Mesenchymal stem cell (in vitro differentiated cells and primary cell): ENCODE measurements at regions not wholly inside any gene's neighbourhood (a gene's known extent, or its start where the extent isn't known, plus 50 kb on each side); places are given as distances from the start of the nearest gene placed in this dataset.

ENCODE experiments used
- DNase-seq: peaks from one replicate; pipeline ENCODE4 v3.0.0-alpha.2; 2013
- H2AFZ ChIP-seq: one replicate; pipeline ENCODE4 v1.6.1; 2013; ENCODE audit warnings: low read depth, mild to moderate bottlenecking, control low read depth, inconsistent platforms, low read length, moderate library complexity
- H2AK5ac ChIP-seq: 2 replicates; pipeline ENCODE4 v1.6.1; 2013; ENCODE audit warnings: low read length, moderate library complexity, mild to moderate bottlenecking, inconsistent platforms; ENCODE audit not compliant: severe bottlenecking
- H2BK120ac ChIP-seq: one replicate; pipeline ENCODE4 v1.6.1; 2013; ENCODE audit warnings: low read depth, mild to moderate bottlenecking, inconsistent platforms, low read length, moderate library complexity
- H2BK12ac ChIP-seq, 2 experiments: one replicate each; pipeline ENCODE4 v1.6.1; 2013; ENCODE audit warnings: inconsistent platforms in 2 of 2, low read length in 2 of 2, mild to moderate bottlenecking in 2 of 2, moderate library complexity in 2 of 2, control low read depth in 1 of 2
- H2BK15ac ChIP-seq: one replicate; pipeline ENCODE4 v1.6.1; 2013; ENCODE audit warnings: mild to moderate bottlenecking, low read depth, inconsistent platforms; ENCODE audit not compliant: poor library complexity, severe bottlenecking
- H2BK5ac ChIP-seq: 2 replicates; pipeline ENCODE4 v1.6.1; 2013; ENCODE audit warnings: low read depth, mild to moderate bottlenecking, low read length, control low read depth, inconsistent platforms; ENCODE audit not compliant: poor library complexity, severe bottlenecking
- H3K14ac ChIP-seq, 2 experiments: one replicate each; pipeline ENCODE4 v1.6.1; 2013; ENCODE audit warnings: inconsistent platforms in 2 of 2, low read length in 2 of 2, control low read depth in 1 of 2, mild to moderate bottlenecking in 1 of 2, moderate library complexity in 1 of 2
- H3K18ac ChIP-seq, 2 experiments: one replicate each; pipeline ENCODE4 v1.6.1; 2013; ENCODE audit warnings: inconsistent platforms in 2 of 2, low read length in 2 of 2, control low read depth in 1 of 2, low read depth in 1 of 2, mild to moderate bottlenecking in 1 of 2
- H3K23ac ChIP-seq, 2 experiments: one replicate each; pipeline ENCODE4 v1.6.1; 2013; ENCODE audit warnings: inconsistent platforms in 2 of 2, low read length in 2 of 2, mild to moderate bottlenecking in 2 of 2, moderate library complexity in 2 of 2, control low read depth in 1 of 2
- H3K27ac ChIP-seq: 2 replicates; pipeline ENCODE4 v1.5.1; 2013; ENCODE audit warnings: mild to moderate bottlenecking, moderate library complexity, low read length, control low read depth, inconsistent platforms; ENCODE audit not compliant: poor library complexity, severe bottlenecking
- H3K27me3 ChIP-seq, 2 experiments: 2 replicates each; pipeline versions ENCODE4 v1.6.1 to v1.7.0; 2013; ENCODE audit warnings: low read length in 2 of 2, mild to moderate bottlenecking in 2 of 2, moderate library complexity in 2 of 2, control low read depth in 1 of 2, inconsistent platforms in 1 of 2; ENCODE audit not compliant: control insufficient read depth in 1 of 2, insufficient read depth in 1 of 2
- H3K36me3 ChIP-seq, 2 experiments: 2 replicates each; pipeline versions ENCODE4 v1.6.1 to v1.7.0; 2013; ENCODE audit warnings: low read length in 2 of 2, control low read depth in 1 of 2, inconsistent platforms in 1 of 2, low read depth in 1 of 2, mild to moderate bottlenecking in 1 of 2; ENCODE audit not compliant: insufficient read depth in 2 of 2, control insufficient read depth in 1 of 2
- H3K4ac ChIP-seq, 2 experiments: one replicate each; pipeline ENCODE4 v1.6.1; 2013; ENCODE audit warnings: inconsistent platforms in 2 of 2, low read length in 2 of 2, mild to moderate bottlenecking in 2 of 2, moderate library complexity in 2 of 2, control low read depth in 1 of 2, low read depth in 1 of 2
- H3K4me1 ChIP-seq: 2 replicates; pipeline ENCODE4 v1.6.1; 2013; ENCODE audit warnings: low read depth, low read length, control low read depth; ENCODE audit not compliant: control insufficient read depth, insufficient read depth
- H3K4me2 ChIP-seq: 2 replicates; pipeline ENCODE4 v1.6.1; 2013; ENCODE audit warnings: low read length, mild to moderate bottlenecking, inconsistent platforms; ENCODE audit not compliant: poor library complexity, severe bottlenecking
- H3K4me3 ChIP-seq, 2 experiments: 2 replicates each; pipeline versions ENCODE4 v1.5.1 to v1.7.0; 2013; ENCODE audit warnings: low read length in 2 of 2, mild to moderate bottlenecking in 2 of 2, control low read depth in 1 of 2, low read depth in 1 of 2; ENCODE audit not compliant: insufficient read depth in 1 of 2
- H3K79me1 ChIP-seq: replicated peaks from 2 replicates; pipeline ENCODE4 v1.6.1; 2013; ENCODE audit warnings: mild to moderate bottlenecking, control low read depth, low read length, inconsistent platforms; ENCODE audit not compliant: poor library complexity, severe bottlenecking
- H3K9ac ChIP-seq: 2 replicates; pipeline ENCODE4 v1.7.0; 2013; ENCODE audit warnings: mild to moderate bottlenecking, low read length, moderate library complexity
- H3K9me3 ChIP-seq: 2 replicates; pipeline ENCODE4 v1.7.0; 2013; ENCODE audit warnings: mild to moderate bottlenecking, low read length; ENCODE audit not compliant: control insufficient read depth
- H4K8ac ChIP-seq: one replicate; pipeline ENCODE4 v1.6.1; 2013; ENCODE audit warnings: inconsistent platforms, mild to moderate bottlenecking, low read length, moderate library complexity
- H4K91ac ChIP-seq: one replicate; pipeline ENCODE4 v1.6.1; 2013; ENCODE audit warnings: mild to moderate bottlenecking, low read length, inconsistent platforms
- WGBS: methylation state at CpG from one replicate; pipeline ENCODE4 v1.1.7; 2013; ENCODE audit warnings: mixed read lengths; 5-methylcytosine and 5-hydroxymethylcytosine counted together

DNA sequence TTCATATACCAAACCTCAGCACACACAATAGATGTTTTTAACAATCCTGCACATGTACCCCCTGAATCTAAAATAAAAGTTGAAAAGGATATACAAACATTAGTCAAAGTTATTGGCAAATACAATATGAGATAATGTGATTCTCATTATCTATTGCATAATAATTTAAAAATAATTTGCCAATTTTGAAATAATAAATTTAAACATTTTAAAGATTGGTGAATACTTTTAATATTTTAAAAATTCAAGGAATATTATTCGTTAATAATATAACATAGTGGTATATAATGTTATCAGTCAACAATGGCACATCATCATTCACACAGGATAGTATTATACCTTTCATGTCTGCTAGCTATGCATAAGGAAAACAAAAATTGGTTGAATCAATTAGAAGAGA lies 207.0 kb upstream of the SP8 start:
- no CpG with 5 or more reads among the region's 1 CpG for WGBS
- Histone ChIP-seq H2AFZ (no peak overlapping the region), H2AK5ac (no peak overlapping the region), H3K23ac (no peak overlapping the region), H3K14ac (no peak overlapping the region), H3K4ac (no peak overlapping the region), H3K27ac (no peak overlapping the region), H3K9me3 (peaks cover 20% of the 10 kb centered on the region), H3K4me2 (no peak overlapping the region), H4K91ac (no peak overlapping the region), H3K9ac (no peak overlapping the region), H3K18ac (no peak overlapping the region), H3K36me3 (no peaks in the 10 kb centered on the region), H2BK12ac (no peak overlapping the region), H3K4me1 (no peaks in the 10 kb centered on the region), H3K27me3 (no peaks in the 10 kb centered on the region), H3K4me3 (no peak overlapping the region), H2BK120ac (no peak overlapping the region), H2BK5ac (no peak overlapping the region), H4K8ac (no peak overlapping the region), H2BK15ac (no peak overlapping the region), H3K79me1 (no peaks in the 10 kb centered on the region)
- DNase-seq: no peak

- Histone ChIP-seq H3K4me3 (no peak overlapping the region), H2BK5ac (no peak overlapping the region), H3K4ac (no peak overlapping the region), H2AK5ac (no peak overlapping the region), H3K36me3 (no peaks in the 10 kb centered on the region), H3K9ac (no peak overlapping the region), H2AFZ (no peak overlapping the region), H3K27ac (no peak overlapping the region), H3K4me2 (no peak overlapping the region), H3K14ac (no peak overlapping the region), H3K23ac (no peak overlapping the region), H4K8ac (no peak overlapping the region), H3K4me1 (no peaks in the 10 kb centered on the region), H3K18ac (no peak overlapping the region), H4K91ac (no peak overlapping the region), H2BK12ac (no peak overlapping the region), H2BK15ac (no peak overlapping the region), H3K9me3 (peaks cover 29% of the 10 kb centered on the region), H3K79me1 (no peaks in the 10 kb centered on the region), H2BK120ac (no peak overlapping the region), H3K27me3 (no peaks in the 10 kb centered on the region)
- whole genome bisulfite sequencing: 0% methylated on average over 1 of the region's 1 CpG
- no peak for DNase-seq
Measured at GRCh38 chr7:20998309-20998708, 211.6 kb upstream of the SP8 start.

- H3K18ac ChIP-seq: no peak overlapping the region
- H3K14ac ChIP-seq: no peak overlapping the region
- no peak overlapping the region for H2BK15ac ChIP-seq
- no peak overlapping the region for H3K23ac ChIP-seq
- no peak overlapping the region for H3K27ac ChIP-seq
- no peak overlapping the region for H2BK5ac ChIP-seq
- no peak overlapping the region for H2AK5ac ChIP-seq
- no peak overlapping the region for H4K91ac ChIP-seq
- no peak overlapping the region for H3K4me2 ChIP-seq
- H3K9ac ChIP-seq: no peak overlapping the region
- no peak overlapping the region for H2AFZ ChIP-seq
- H2BK12ac ChIP-seq: no peak overlapping the region
- no peaks in the 10 kb centered on the region for H3K79me1 ChIP-seq
- no peaks in the 10 kb centered on the region for H3K27me3 ChIP-seq
- H3K4me3 ChIP-seq: no peak overlapping the region
- H3K9me3 ChIP-seq: peaks cover 13% of the 10 kb centered on the region
- 89% methylated on average over 4 of the region's 4 CpGs for WGBS
- H4K8ac ChIP-seq: no peak overlapping the region
- no peak overlapping the region for H2BK120ac ChIP-seq
- no peaks in the 10 kb centered on the region for H3K36me3 ChIP-seq
- H3K4me1 ChIP-seq: no peaks in the 10 kb centered on the region
- H3K4ac ChIP-seq: no peak overlapping the region
- DNase-seq: no peak
Measured at GRCh38 chr7:21011153-21011552, 224.5 kb upstream of the SP8 start.

GRCh38 chr7:21013765-21014539 lies 227.3 kb upstream of the SP8 start:
- no peak overlapping the region for H3K18ac ChIP-seq
- no peak overlapping the region for H3K23ac ChIP-seq
- WGBS: 71% methylated on average over 2 of the region's 3 CpGs
- no peak overlapping the region for H3K14ac ChIP-seq
- H2BK12ac ChIP-seq: no peak overlapping the region
- H2AFZ ChIP-seq: no peak overlapping the region
- no peak overlapping the region for H4K8ac ChIP-seq
- no peaks in the 10 kb centered on the region for H3K4me1 ChIP-seq
- H2BK120ac ChIP-seq: no peak overlapping the region
- no peaks in the 10 kb centered on the region for H3K36me3 ChIP-seq
- no peak overlapping the region for H4K91ac ChIP-seq
- H2BK5ac ChIP-seq: no peak overlapping the region
- H3K27me3 ChIP-seq: no peaks in the 10 kb centered on the region
- H3K4me2 ChIP-seq: no peak overlapping the region
- H3K4ac ChIP-seq: no peak overlapping the region
- H3K9me3 ChIP-seq: peaks cover 7% of the 10 kb centered on the region
- H3K4me3 ChIP-seq: no peak overlapping the region
- H2AK5ac ChIP-seq: no peak overlapping the region
- H3K79me1 ChIP-seq: no peaks in the 10 kb centered on the region
- no peak for DNase-seq
- H2BK15ac ChIP-seq: no peak overlapping the region
- H3K9ac ChIP-seq: no peak overlapping the region
- no peak overlapping the region for H3K27ac ChIP-seq
